Heart left ventricle (tissue), 16 donors: ENCODE measurements at regions not wholly inside any gene's neighbourhood (a gene's known extent, or its start where the extent isn't known, plus 50 kb on each side); places are given as distances from the start of the nearest gene placed in this dataset.
A peak's percentile ranks its signal among the peaks of the same experiment; 100 is the strongest.

Experiments
- ATAC-seq, 4 donors: fragments of 200-7000 bp; cut with Tn5 transposase; one replicate each; pipeline ENCODE4 v1.9.1; 2020 to 2022; ENCODE audit warnings: moderate library complexity in 4 of 4, mild to moderate bottlenecking in 3 of 4, moderate number of reproducible peaks in 1 of 4
- DNase-seq, 5 donors: peaks; one replicate each; pipeline ENCODE4 v3.0.0-alpha.2; 2020
- H3K27ac ChIP-seq, 12 donors: fragments of 200-600 bp; sonication (generic) in 4 of 12; one replicate each; pipeline versions ENCODE4 v1.5.0 to v1.8.0; 2016 to 2022; ENCODE audit warnings: mild to moderate bottlenecking in 2 of 12
- H3K27me3 ChIP-seq, 9 donors: fragments of 200-600 bp; sonication (generic) in 2 of 9; one replicate each; pipeline versions ENCODE4 v1.5.1 to v1.8.0; 2016 to 2022; ENCODE audit warnings: mild to moderate bottlenecking in 3 of 9
- H3K36me3 ChIP-seq, 9 donors: fragments of 200-600 bp; sonication (generic) in 2 of 9; one replicate each; pipeline versions ENCODE4 v1.5.0 to v1.8.0; 2018 to 2022; ENCODE audit warnings: mild to moderate bottlenecking in 2 of 9
- H3K4me1 ChIP-seq, 12 donors: fragments of 200-600 bp; sonication (generic) in 4 of 12; one replicate each; pipeline versions ENCODE4 v1.5.0 to v1.8.0; 2016 to 2022; ENCODE audit warnings: mild to moderate bottlenecking in 3 of 12
- H3K4me3 ChIP-seq, 12 donors: fragments of 200-600 bp; sonication (generic) in 4 of 12; one replicate each; pipeline versions ENCODE4 v1.5.0 to v1.8.0; 2017 to 2022; ENCODE audit warnings: mild to moderate bottlenecking in 9 of 12, moderate library complexity in 4 of 12
- H3K9me3 ChIP-seq, 12 donors: fragments of 200-600 bp; sonication (generic) in 4 of 12; one replicate each; pipeline versions ENCODE4 v1.5.0 to v1.8.0; 2016 to 2022; ENCODE audit warnings: mild to moderate bottlenecking in 1 of 12
- POLR2A ChIP-seq, 2 donors: fragments of 450-650 bp; IDR thresholded peaks; one replicate each; pipeline ENCODE4 v1.6.1; 2017; ENCODE audit warnings: antibody characterized with exemption in 2 of 2, mild to moderate bottlenecking in 2 of 2, moderate library complexity in 2 of 2
- WGBS, 4 donors: extraction: QIAGEN DNeasy Blood & Tissue Kit in 2 of 4; methylation state at CpG; one replicate each; pipeline versions ENCODE4 v1.1.5 to v1.1.7; 2013 to 2018; 5-methylcytosine and 5-hydroxymethylcytosine counted together
- intact Hi-C, 10 donors: fragments of 100-400 bp; cut with DNase I; formaldehyde crosslinking; loops; one replicate each; pipeline versions ENCODE4 v1.11.1 to v1.14.2; 2022
- TF ChIP-seq, protein P1 (sequence below), 12 donors: fragments of 200-600 bp; sonication (generic) in 4 of 12; IDR thresholded peaks; one replicate each; pipeline versions ENCODE4 v1.5.0 to v1.8.0; 2018 to 2022; ENCODE audit warnings: antibody characterized with exemption in 12 of 12, mild to moderate bottlenecking in 5 of 12
- donor health status: ischemic (EF 13 %, LVEDD 7.1; RV severe dilation, severe dysfunction).
- donor health status: healthy with polysubstance abuse.
- donor health status: DM: no; HTN: yes; CAD: no.
- donor health status: DM: no; HTN: no; CAD: no.
- donor health status: ischemic (EF 25% LVEDD 6.9; RV normal size, moderate dysfunction).
- donor health status: ischemic (EF 25% LVEDD 5.7; RV mildly dilated, moderate dysfunction).
- donor health status: healthy.
- donor health status: DM: yes; HTN: yes; CAD: no.
- donor health status: ischemic (EF 35%, LVEDD 5.7; RV mildly dilated, moderate dysfunction).
- donor health status: nonischemic (EF 11% LVEDD 7.7; RV severe dilation, severe dysfunction).
- donor health status: DM: yes; HTN: yes; CAD: no.
- donor health status: PGD.
- donor health status: ischemic (EF 29% LVEDD 5.4; RV normal size, mild dysfunction).
- donor health status: nonischemic (EF 23%, LVEDD 6.1; RV moderate dilation, normal function).

DNA sequence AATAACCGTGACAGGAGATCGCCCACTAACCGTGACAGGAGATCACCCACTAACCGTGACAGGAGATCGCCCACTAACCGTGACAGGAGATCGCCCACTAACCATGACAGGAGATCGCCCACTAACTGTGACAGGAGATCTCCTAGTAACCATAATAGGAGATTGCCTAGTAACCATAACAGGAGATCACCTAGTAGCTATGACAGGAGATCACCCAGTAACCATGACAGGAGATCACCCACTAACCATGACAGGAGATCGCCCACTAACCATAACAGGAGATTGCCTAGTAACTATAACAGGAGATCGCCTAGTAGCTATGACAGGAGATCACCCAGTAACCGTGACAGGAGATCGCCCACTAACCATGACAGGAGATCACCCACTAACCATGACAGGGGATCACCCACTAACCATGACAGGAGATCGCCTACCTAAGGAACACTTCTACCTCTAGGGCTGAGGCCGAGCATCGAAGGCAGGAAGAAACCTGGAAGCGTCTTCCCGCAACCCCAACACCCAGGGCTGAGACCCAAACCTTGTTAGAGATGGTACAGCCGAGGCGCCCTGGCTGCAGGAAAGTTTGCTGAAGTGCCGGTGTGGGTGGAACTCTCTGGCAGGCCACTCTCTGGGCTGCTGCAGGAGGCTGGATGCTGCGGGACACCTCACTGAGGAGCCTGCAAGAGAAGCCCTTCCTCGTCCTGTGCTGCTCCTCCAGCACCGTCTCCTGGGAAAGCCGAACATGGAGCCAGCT lies 67.5 kb upstream of the THY1 start:
- H3K36me3 ChIP-seq: no peaks in the 10 kb centered on the region

DNA sequence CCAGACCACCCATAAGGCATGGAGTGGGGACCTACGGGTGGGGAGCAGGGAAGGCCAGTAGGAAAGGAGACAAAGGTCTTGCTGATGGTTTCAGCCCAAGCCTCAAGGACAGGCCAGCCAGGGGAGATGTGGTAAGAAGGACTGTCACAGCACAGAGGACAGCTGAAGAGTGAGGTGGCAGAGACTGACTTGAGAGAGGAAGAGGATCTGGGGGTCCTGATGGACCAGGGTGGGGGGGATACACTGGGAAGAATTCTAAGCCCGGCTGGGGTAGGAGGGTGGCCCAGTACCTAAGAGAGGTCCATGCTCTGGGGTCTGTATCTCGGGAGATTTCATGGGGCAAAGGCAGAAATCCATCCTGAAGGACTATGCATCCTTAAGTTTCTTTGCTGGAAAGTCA lies 66.1 kb upstream of the THY1 start:
- intact Hi-C loops: loop anchor here in 7 of 10 donors (10.0 kb wide), 5 partner anchors 166 to 256 kb away; partner anchors contain the start of gene NECTIN1 (in 2 of the 7)
- TF ChIP-seq POLR2A (IDR thresholded peaks at IDR 0.05): no peak
- TF ChIP-seq, protein P1, sequence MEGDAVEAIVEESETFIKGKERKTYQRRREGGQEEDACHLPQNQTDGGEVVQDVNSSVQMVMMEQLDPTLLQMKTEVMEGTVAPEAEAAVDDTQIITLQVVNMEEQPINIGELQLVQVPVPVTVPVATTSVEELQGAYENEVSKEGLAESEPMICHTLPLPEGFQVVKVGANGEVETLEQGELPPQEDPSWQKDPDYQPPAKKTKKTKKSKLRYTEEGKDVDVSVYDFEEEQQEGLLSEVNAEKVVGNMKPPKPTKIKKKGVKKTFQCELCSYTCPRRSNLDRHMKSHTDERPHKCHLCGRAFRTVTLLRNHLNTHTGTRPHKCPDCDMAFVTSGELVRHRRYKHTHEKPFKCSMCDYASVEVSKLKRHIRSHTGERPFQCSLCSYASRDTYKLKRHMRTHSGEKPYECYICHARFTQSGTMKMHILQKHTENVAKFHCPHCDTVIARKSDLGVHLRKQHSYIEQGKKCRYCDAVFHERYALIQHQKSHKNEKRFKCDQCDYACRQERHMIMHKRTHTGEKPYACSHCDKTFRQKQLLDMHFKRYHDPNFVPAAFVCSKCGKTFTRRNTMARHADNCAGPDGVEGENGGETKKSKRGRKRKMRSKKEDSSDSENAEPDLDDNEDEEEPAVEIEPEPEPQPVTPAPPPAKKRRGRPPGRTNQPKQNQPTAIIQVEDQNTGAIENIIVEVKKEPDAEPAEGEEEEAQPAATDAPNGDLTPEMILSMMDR (IDR thresholded peaks at IDR 0.05): no peak
- Histone ChIP-seq H3K27ac (no peak overlapping the region), H3K36me3 (no peaks in the 10 kb centered on the region), H3K27me3 (peaks cover 0 to 4% (median 0%) of the 10 kb centered on the region in 9 donors), H3K4me1 (no peaks in the 10 kb centered on the region), H3K9me3 (no peaks in the 10 kb centered on the region), H3K4me3 (no peak overlapping the region)
- 75 to 80% (median 78%) methylated on average over 3 of the region's 3 CpGs for WGBS, 4 donors
- ATAC-seq (no peak), DNase-seq (no peak)

More for the DNA sequence above, 67.5 kb upstream of the THY1 start:
- DNase-seq (peak in 1 of 5 donors; percentile 18), ATAC-seq (no peak)
- intact Hi-C loops: loop anchor here in 2 of 10 donors (5.0 to 10.0 kb wide), 2 partner anchors 42 to 144 kb away; no protein-coding TSS in a partner anchor
- WGBS, 4 donors: 85 to 92% (median 87%) methylated on average over 15 to 24 of the region's 24 CpGs
- H3K27ac ChIP-seq: no peak overlapping the region
- H3K27me3 ChIP-seq: peaks cover 0 to 4% (median 0%) of the 10 kb centered on the region in 9 donors
- H3K4me3 ChIP-seq: no peak overlapping the region
- H3K4me1 ChIP-seq: no peaks in the 10 kb centered on the region
- TF ChIP-seq, protein P1 (IDR thresholded peaks at IDR 0.05): no peak
- no peak for TF ChIP-seq POLR2A (IDR thresholded peaks at IDR 0.05)
- H3K9me3 ChIP-seq: no peaks in the 10 kb centered on the region

DNA sequence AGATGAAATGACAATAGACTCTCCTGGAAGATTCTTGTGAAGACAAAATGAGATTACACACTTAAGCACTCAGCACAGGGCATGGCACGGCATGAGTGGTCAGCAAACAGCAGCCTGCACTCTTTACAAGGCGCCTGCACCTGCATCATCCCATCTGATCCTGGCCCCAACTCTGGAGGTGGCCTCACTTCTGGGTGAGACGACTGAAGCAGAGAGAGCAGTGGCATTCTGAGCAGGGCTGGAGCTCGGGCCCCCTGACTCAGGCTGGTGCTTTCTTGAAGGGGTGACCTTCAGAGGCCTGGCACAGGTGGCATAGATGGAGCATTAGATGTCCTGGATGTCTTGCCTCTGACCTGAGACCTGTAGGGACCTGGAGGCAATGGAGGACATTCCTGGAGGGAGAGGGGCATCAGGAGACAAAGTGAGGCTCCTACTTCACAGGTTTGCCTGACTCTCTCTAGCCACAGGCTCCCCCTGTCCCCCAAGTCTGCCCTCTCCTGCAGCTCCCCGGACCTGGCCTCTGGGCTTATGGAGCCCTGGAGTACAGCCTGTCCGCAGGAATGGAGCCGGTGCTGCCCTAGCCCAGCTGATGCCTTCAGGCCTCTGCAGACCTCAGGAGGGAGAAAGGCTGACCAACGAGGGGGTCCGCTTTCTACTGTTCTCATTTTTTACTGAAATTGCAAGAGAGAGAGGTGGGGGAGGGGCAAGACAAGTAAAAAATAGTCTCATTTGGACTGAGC lies 65.5 kb upstream of the THY1 start:
- DNase-seq: peak in 2 of 5 donors; percentile 4 to 7
- intact Hi-C loops: loop anchor here in 7 of 10 donors (10.0 kb wide), 5 partner anchors 166 to 256 kb away; partner anchors contain the start of gene NECTIN1 (in 2 of the 7)
- Histone ChIP-seq H3K27ac (no peak overlapping the region), H3K9me3 (no peaks in the 10 kb centered on the region), H3K27me3 (peaks cover 0 to 4% (median 0%) of the 10 kb centered on the region in 9 donors), H3K4me1 (no peaks in the 10 kb centered on the region), H3K4me3 (no peak overlapping the region), H3K36me3 (no peaks in the 10 kb centered on the region)
- ATAC-seq: no peak
- WGBS, 4 donors: 75 to 85% (median 79%) methylated on average over 9 of the region's 9 CpGs
- TF ChIP-seq, protein P1 (IDR thresholded peaks at IDR 0.05): no peak
- TF ChIP-seq POLR2A (IDR thresholded peaks at IDR 0.05): no peak
